ENCODE measurements at regions not wholly inside any gene's neighbourhood (a gene's known extent, or its start where the extent isn't known, plus 50 kb on each side); places are given as distances from the start of the nearest gene placed in this dataset.

DNA sequence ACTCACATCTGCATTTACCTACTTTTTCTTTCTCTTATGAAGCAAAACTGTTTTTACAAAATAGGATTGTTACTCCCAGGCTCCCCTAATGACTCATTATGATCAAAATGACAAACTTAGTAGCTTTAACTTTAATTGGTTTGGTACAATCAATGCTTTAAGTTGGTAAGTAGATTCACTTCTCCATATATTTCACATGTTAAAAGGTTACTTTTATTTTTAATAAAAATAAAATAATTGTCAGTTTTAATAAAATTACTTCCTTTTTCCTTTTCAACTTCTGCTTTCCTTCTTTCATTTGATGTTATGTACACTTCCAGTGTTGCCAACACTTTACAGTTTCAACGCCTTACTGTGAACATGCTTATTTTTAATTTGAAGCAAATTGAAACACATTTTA, 477.6 kb downstream of the SETD4 start:
- Mint-ChIP-seq H3K36me3 (ENCODE audit: insufficient read depth in 1 of 3, low read depth in 3 of 3) (no peaks in the 10 kb centered on the region), H3K27ac (no peak overlapping the region), H3K27me3 (ENCODE audit: low read depth) (peaks cover 1% of the 10 kb centered on the region; the same call in 1 of the 2 replicates), H3K4me1 (peaks cover 19 to 33% of the 10 kb centered on the region in 2 experiments), H3K9me3 (no peaks in the 10 kb centered on the region), H3K4me3 (no peak overlapping the region)
- Histone ChIP-seq H3K9me3 (ENCODE audit: control insufficient read depth, low read depth, low read length) (no peaks in the 10 kb centered on the region), H2BK20ac (ENCODE audit: low read depth, low read length, poor library complexity, severe bottlenecking) (no peak overlapping the region), H3K27ac (ENCODE audit: insufficient read length, low read depth, low read length) (no peak overlapping the region), H4K20me1 (ENCODE audit: control insufficient read depth, insufficient read depth, insufficient read length) (no peaks in the 10 kb centered on the region), H2BK12ac (ENCODE audit: insufficient read length, low read depth, low read length) (no peak overlapping the region), H3K27me3 (ENCODE audit: insufficient read depth, low read length) (no peaks in the 10 kb centered on the region), H3K4ac (ENCODE audit: low read depth, low read length) (no peak overlapping the region), H3K23ac (ENCODE audit: insufficient read length, low read depth, low read length) (no peak overlapping the region), H3K4me1 (ENCODE audit: insufficient read depth, low read length) (no peaks in the 10 kb centered on the region; the same call in none of the 2 replicates), H2BK5ac (ENCODE audit: insufficient read length, low read length) (no peak overlapping the region), H3K79me2 (ENCODE audit: insufficient read depth, low read length) (no peaks in the 10 kb centered on the region), H4K8ac (replicated peaks; ENCODE audit: insufficient read length, low read depth, low read length) (no peak overlapping the region), H2BK120ac (ENCODE audit: low read depth, low read length, poor library complexity, severe bottlenecking) (no peak overlapping the region), H2BK15ac (ENCODE audit: low read depth, low read length) (no peak overlapping the region), H3T11ph (ENCODE audit: low read length) (no peak overlapping the region), H2AFZ (ENCODE audit: low read length) (no peak overlapping the region), H2AK5ac (ENCODE audit: insufficient read length, low read length) (no peak overlapping the region), H3K9ac (ENCODE audit: extremely low read depth, insufficient read length, low read length) (no peak overlapping the region), H3K79me1 (ENCODE audit: insufficient read depth, low read depth, low read length, poor library complexity, severe bottlenecking) (no peaks in the 10 kb centered on the region), H3K14ac (ENCODE audit: insufficient read depth, low read length) (no peak overlapping the region), H3K18ac (ENCODE audit: insufficient read length, low read depth, low read length) (no peak overlapping the region), H4K5ac (ENCODE audit: insufficient read length, low read depth, low read length) (no peak overlapping the region), H3K4me2 (ENCODE audit: insufficient read depth, insufficient read length, low read length) (no peak overlapping the region), H3K56ac (ENCODE audit: insufficient read length, low read depth, low read length) (no peak overlapping the region), H3K23me2 (ENCODE audit: insufficient read length, low read depth, low read length, poor library complexity, severe bottlenecking) (no peaks in the 10 kb centered on the region), H4K91ac (ENCODE audit: insufficient read length, low read depth, low read length) (no peak overlapping the region)
- WGBS (ENCODE audit: extremely low coverage, insufficient read length, low lambda C conversion rate) = no CpG with 5 or more reads among the region's 1 CpG
- DNase-seq = no peak
- TF ChIP-seq, protein P1, sequence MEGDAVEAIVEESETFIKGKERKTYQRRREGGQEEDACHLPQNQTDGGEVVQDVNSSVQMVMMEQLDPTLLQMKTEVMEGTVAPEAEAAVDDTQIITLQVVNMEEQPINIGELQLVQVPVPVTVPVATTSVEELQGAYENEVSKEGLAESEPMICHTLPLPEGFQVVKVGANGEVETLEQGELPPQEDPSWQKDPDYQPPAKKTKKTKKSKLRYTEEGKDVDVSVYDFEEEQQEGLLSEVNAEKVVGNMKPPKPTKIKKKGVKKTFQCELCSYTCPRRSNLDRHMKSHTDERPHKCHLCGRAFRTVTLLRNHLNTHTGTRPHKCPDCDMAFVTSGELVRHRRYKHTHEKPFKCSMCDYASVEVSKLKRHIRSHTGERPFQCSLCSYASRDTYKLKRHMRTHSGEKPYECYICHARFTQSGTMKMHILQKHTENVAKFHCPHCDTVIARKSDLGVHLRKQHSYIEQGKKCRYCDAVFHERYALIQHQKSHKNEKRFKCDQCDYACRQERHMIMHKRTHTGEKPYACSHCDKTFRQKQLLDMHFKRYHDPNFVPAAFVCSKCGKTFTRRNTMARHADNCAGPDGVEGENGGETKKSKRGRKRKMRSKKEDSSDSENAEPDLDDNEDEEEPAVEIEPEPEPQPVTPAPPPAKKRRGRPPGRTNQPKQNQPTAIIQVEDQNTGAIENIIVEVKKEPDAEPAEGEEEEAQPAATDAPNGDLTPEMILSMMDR (conservative IDR thresholded peaks at IDR 0.05) = no peak

Data from H9 (cell line).